Left colon (tissue), 2 donors: ENCODE measurements at regions not wholly inside any gene's neighbourhood (a gene's known extent, or its start where the extent isn't known, plus 50 kb on each side); places are given as distances from the start of the nearest gene placed in this dataset.

Experiments used
- ATAC-seq: fragments of 200-7000 bp; cut with Tn5 transposase; one replicate; pipeline ENCODE4 v1.9.1; 2020; ENCODE audit warnings: mild to moderate bottlenecking, moderate library complexity
- DNase-seq, 2 donors: peaks; one replicate each; pipeline ENCODE4 v3.0.0-alpha.2; 2020
- intact Hi-C, 2 donors: fragments of 100-400 bp; cut with DNase I in 1 of 2; cut with micrococcal nuclease in 1 of 2; formaldehyde crosslinking; loops; one replicate each; pipeline versions ENCODE4 v1.11.2 to v1.14.0; 2022; cut with DNase I, micrococcal nuclease
- donor health status: DM: no; HTN: no; CAD: no.
- donor health status: DM: yes; HTN: yes; CAD: no.

- intact Hi-C loops: no loop called here
- DNase-seq (peak in 1 of 2 donors; percentile 6), ATAC-seq (peak; percentile 50)
Measured at GRCh38 chr5:168039566-168040248, 251.7 kb upstream of the WWC1 start.

DNA sequence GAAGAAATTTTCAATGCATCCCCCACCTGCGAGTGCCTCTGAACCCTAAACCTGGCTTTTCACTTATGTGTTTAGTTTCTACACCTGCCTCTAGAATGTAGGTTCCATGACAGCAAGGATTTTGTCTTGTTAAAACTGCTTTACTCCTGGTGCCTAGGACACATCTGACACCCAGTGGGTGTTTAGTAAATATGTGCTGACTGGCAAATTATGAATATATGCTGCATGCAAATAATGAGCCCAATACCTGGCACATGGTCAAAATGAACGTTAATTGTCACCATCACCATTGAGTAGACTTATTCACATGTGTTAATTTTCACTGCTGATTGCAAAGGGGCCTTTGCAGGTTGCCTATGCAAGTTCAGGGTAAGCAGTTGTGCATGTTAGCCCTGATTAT, 249.9 kb upstream of the WWC1 start:
- DNase-seq (no peak), ATAC-seq (no peak)
- intact Hi-C loops: no loop called here

DNA sequence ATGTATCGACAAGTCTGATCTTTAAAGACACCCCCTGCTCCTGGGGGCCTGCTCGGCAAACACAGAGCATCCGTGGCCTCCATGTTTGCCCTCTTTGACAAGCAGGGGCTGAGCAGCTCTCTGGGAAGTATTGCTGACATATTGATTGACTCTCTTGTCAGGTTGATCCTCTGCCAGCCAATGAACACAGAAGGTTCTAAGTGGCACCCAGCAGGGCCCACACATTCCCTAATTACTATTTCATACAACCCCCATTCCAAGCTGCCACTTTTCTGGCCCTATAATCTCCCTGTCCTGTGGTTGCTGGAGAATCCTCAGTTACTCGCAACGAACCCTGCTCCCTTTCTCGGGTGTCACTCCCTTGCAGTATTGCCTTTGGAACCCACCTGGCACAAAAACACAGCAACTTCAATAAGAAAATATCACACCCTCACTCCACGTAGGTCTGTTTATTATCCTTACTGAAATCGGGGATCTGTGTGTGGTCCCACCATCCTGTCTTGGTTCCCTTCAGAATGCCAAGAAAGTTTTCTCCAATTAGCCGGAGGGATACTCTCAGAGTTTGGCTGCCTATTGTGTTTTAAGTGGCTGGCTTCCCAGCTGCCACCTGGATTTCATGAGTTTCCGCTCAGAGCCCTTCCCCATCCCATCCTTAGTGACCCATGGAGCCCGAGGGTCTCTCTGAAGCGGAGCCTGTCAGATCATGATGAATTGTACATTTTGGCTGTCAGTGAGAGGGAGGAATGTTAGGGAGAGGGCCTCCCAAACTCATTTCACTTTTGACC, 249.0 kb upstream of the WWC1 start:
- ATAC-seq (no peak), DNase-seq (no peak)
- intact Hi-C loops: no loop called here

- intact Hi-C loops: loop anchor here in 1 of 2 donors (5.0 kb wide), 1 partner anchor 324 kb away; no protein-coding TSS in a partner anchor
- ATAC-seq (no peak), DNase-seq (no peak)
Measured at GRCh38 chr5:168046163-168046562, 245.3 kb upstream of the WWC1 start.

DNA sequence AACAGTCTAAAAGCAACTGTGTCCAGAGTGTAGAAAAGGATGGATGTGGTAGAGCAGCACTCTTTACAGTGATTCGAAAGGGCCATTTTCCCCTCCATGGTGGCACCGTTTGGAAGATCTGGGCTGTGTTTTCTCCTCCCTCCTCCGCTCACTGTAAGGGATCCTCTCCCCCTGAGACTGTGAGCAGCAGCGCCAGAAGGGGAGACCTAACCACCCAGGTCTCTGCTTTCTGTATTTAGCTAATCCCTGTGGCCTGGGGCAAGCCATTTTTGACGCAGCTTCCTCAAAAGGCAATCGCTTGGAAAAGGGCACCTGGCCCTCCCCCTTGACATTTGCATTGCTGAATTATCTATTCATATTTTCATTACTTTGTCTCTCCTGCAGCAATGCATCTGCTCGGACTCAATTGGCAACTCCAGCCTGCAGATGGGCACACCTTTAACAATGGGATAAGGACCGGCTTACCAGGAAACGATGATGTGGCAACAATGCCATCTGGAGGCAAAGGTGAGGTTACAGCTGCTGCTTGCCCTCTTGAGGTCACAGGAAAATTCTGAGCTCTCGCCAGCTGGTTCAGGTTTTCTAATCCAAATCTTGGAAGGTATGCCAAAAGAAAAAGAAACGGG, 244.3 kb upstream of the WWC1 start:
- DNase-seq (peak; percentile 43 to 57), ATAC-seq (peak; percentile 99)
- intact Hi-C loops: loop anchor here in 1 of 2 donors (5.0 kb wide), 1 partner anchor 325 kb away; no protein-coding TSS in a partner anchor

GRCh38 chr5:168047669-168048111, 243.8 kb upstream of the WWC1 start:
- DNase-seq (peak in 1 of 2 donors; percentile 18), ATAC-seq (peak; percentile 71)
- intact Hi-C loops: loop anchor here in 1 of 2 donors (5.0 kb wide), 1 partner anchor 325 kb away; no protein-coding TSS in a partner anchor

- no peak for ATAC-seq
- intact Hi-C loops: loop anchor here in 1 of 2 donors (5.0 kb wide), 1 partner anchor 326 kb away; no protein-coding TSS in a partner anchor
Measured at GRCh38 chr5:168048486-168048885, 243.0 kb upstream of the WWC1 start.

DNA sequence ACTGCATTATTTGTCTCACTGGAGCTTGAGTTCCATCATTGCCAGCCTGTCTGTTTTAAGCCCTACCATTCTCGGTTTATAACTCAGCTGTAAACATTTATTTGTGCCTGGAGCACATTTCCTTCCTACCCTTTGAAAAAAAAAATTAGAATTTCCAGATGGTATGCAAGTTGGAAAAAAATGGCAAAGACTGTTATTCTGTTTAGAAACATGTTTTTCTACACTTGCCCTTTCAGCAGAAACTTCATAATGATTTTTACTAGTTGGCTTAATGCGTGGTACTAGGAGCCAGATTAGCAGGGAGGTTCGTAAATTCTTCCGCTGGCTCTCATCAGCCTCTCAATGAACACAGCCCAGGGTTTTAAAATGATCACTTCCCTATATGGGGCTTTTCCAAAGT, 238.8 kb upstream of the WWC1 start:
- DNase-seq: no peak
- ATAC-seq: no peak
- intact Hi-C loops: no loop called here

More at GRCh38 chr5:168048486-168048885, 243.0 kb upstream of the WWC1 start:
- no peak for DNase-seq

DNA sequence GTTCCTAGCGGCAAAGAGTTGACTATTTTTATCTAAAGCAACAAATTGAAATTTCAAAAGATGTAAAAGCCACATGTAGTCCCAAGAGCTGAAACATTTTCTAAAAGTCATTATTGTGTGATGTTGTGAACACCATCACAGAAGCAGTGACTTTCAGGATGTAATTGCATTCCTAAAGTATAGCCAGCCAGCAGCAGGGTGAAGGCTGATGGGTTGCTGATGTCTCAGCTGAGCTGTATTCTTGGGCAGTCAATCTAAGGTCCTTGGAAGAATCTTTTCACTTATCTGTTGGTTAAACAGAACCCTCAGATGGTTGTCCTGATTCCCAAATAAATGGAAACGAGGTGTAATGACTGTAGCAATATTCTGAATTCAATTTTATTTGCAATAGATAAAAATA, 237.4 kb upstream of the WWC1 start:
- DNase-seq (no peak), ATAC-seq (no peak)
- intact Hi-C loops: no loop called here

- intact Hi-C loops: no loop called here
- ATAC-seq: no peak
Measured at GRCh38 chr5:168055141-168055683, 236.2 kb upstream of the WWC1 start.

GRCh38 chr5:168055961-168056360, 235.5 kb upstream of the WWC1 start:
- intact Hi-C loops: no loop called here
- ATAC-seq: no peak
- DNase-seq: no peak

More at GRCh38 chr5:168055141-168055683, 236.2 kb upstream of the WWC1 start:
- no peak for DNase-seq

DNA sequence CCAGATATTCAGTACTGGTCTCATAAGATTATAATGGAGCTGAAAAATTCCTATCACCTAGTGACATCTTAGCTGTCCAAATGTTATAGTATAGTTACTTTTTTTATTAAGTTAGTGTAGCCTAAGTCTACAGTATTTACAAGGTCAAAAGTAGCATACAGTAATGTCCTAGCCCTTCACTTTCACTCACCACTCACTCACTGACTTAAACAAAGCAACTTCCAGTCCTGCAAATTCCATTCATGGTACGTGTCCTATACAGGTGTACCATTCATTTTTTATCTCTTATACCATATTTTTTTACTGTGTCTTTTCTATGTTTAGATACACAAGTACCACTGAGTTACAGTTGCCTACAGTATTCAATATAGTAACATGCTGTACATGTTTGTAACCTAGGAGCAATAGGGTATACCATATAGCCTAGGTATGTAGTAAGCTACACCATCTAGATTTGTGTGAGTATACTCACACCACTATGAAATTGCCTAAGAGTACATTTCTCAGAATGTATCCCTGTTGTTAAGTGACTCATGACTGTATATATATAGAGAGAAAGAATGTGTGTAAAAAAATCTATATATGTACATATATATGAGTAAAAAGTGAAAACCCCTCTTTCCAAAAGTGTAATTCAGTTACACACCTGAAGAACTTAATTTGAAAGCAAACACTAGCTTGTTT, 234.8 kb upstream of the WWC1 start:
- no peak for DNase-seq

GRCh38 chr5:168057905-168058304, 233.5 kb upstream of the WWC1 start:
- intact Hi-C loops: no loop called here
- DNase-seq (no peak), ATAC-seq (no peak)

More for the DNA sequence above, 234.8 kb upstream of the WWC1 start:
- intact Hi-C loops: no loop called here
- ATAC-seq: no peak

- intact Hi-C loops: no loop called here
- no peak for ATAC-seq
- DNase-seq: no peak
Measured at GRCh38 chr5:168059131-168059530, 232.3 kb upstream of the WWC1 start.

DNA sequence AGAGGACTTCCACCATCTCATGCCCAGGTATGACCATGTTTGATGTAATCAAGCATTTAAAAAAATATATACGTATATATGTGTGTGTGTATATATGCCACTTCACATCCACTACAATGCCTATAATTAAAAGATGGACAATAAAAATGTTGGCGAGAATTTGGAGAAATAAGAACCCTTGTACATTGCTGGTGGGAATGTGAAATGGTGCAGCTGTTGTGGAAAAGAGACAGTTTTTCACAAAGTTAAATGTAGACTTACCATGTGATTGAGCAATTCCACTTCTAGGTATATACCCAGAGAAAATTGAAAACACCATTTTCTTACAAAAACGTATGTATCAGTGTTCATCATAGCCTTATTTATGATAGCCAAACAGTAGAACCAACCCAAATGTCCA, 229.2 kb upstream of the WWC1 start:
- intact Hi-C loops: no loop called here
- DNase-seq (no peak), ATAC-seq (no peak)

DNA sequence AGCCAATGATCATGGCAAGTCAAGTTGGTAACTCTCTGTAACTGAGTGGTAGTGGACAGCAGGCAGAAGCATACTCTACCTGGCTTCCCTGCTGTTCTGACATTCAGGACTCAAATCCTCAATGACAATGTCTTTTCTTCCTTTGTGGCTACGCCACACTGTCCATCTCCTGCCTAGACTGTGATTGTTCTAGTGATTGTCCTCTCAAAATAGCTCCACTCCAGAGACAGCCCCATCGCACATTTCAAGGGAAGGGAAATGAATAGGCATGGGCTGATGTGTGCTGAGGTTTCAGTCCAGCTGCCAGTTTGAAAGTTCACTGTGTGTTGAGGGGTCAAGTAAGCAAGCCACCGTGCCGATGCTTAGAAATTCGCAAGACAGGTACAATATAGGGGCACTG, 227.0 kb upstream of the WWC1 start:
- intact Hi-C loops: no loop called here
- ATAC-seq (no peak), DNase-seq (no peak)

GRCh38 chr5:168064933-168065622, 226.4 kb upstream of the WWC1 start:
- DNase-seq (no peak), ATAC-seq (peak; percentile 87)
- intact Hi-C loops: no loop called here

DNA sequence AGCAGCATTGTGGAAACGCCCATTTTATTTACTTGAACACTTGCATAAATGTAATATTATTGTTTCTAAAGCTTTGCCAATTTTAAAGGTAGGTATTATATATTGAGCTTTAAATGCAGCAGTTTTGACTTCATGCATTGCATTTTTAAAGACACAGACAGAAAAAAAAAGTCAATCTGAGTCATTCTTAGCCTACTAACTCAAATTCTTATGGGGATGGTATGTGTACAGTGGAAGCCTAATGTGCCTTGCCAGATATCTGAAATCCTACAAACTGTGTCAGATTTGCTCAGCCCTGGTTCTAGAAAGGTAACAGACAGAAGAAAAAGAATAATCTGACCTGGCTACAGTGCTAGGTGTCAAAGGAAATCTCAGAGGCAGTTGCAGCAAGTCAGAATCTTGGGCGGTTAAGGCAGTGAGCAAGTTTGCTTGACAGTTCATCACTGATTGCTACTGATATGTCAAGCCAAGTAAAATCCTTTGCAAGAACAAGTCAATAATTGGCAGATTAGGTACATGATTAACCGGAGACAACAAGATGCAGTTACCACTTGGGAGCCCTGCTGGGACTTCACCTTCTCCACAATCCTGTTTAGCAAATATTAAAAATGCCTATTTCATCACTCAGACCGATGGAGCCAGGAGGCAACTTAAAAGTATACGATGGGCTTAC, 224.8 kb upstream of the WWC1 start:
- no peak for ATAC-seq
- DNase-seq: no peak
- intact Hi-C loops: no loop called here
